ENCODE measurements at regions not wholly inside any gene's neighbourhood (a gene's known extent, or its start where the extent isn't known, plus 50 kb on each side); places are given as distances from the start of the nearest gene placed in this dataset.

DNA sequence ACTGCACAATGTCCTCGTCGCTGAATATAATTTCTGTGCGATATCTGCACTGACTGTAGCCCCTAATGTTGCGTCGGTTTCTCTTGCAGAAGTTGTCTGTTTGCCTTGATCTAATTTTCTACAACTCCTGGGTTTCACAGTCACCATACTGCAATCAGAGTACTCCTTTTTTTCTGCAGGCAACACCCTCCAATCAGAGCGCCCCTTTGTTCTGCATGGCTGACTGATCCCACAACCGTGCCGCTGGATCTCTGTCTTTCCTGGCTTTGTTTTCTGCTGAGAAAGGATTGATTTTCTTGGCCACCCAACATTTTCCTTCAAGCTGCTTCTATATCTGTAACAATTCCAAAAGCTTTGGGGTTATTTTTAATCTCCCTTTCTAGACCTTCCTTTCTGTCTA lies 182.2 kb upstream of the SMARCA2 start:
- H3K27ac ChIP-seq = no peak overlapping the region
- no peaks in the 10 kb centered on the region for H3K4me1 ChIP-seq
- no peak overlapping the region for H3K4me3 ChIP-seq
- no peaks in the 10 kb centered on the region for H3K36me3 ChIP-seq
- no peak for TF ChIP-seq EP300 (IDR thresholded peaks at IDR 0.05)
- TF ChIP-seq POLR2A (IDR thresholded peaks at IDR 0.05) = no peak
- TF ChIP-seq POLR2AphosphoS5 (IDR thresholded peaks at IDR 0.05) = no peak
- TF ChIP-seq, protein P1, sequence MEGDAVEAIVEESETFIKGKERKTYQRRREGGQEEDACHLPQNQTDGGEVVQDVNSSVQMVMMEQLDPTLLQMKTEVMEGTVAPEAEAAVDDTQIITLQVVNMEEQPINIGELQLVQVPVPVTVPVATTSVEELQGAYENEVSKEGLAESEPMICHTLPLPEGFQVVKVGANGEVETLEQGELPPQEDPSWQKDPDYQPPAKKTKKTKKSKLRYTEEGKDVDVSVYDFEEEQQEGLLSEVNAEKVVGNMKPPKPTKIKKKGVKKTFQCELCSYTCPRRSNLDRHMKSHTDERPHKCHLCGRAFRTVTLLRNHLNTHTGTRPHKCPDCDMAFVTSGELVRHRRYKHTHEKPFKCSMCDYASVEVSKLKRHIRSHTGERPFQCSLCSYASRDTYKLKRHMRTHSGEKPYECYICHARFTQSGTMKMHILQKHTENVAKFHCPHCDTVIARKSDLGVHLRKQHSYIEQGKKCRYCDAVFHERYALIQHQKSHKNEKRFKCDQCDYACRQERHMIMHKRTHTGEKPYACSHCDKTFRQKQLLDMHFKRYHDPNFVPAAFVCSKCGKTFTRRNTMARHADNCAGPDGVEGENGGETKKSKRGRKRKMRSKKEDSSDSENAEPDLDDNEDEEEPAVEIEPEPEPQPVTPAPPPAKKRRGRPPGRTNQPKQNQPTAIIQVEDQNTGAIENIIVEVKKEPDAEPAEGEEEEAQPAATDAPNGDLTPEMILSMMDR (IDR thresholded peaks at IDR 0.05) = no peak
- WGBS, 2 donors = 77 to 85% methylated on average over 8 of the region's 8 CpGs
- H3K9me3 ChIP-seq = no peaks in the 10 kb centered on the region
- ATAC-seq (ENCODE audit: low FRiP score in 2 of 2) (no peak), DNase-seq (no peak)
- no peaks in the 10 kb centered on the region for H3K27me3 ChIP-seq

DNA sequence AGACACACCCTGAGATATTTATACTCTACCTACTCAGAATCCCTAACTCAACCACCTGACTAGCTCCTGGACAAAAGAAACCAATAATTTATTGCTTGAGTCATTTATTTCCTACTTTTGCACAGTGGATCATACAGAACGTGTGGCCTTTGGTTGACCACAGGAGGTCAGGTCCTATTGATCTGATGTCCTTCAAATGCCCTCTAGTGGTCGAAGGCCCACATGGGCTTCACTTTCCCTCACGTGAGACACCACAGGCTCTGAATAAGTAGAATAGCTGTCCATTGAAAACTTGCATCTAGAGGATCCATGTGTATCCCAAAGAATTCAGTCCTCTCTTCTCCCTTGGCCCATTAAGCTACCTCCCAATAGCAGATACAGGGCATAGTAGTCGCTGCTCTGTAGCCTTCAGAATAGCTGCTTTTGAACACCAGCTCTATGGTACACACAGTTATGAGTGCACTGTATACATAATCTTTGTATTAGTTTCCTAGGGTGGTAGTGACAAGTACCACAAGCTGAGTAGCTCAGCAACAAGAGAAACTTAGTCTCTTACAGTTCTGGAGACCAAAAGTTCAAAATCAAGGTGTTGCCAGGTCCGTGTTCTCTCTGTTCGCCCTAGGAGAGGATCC lies 177.6 kb upstream of the SMARCA2 start:
- WGBS, 2 donors = 39 to 44% methylated on average over 6 of the region's 6 CpGs
- TF ChIP-seq, protein P1 (IDR thresholded peaks at IDR 0.05) = peak in 2 of 6 experiments; percentile 31 to 32
- TF ChIP-seq POLR2AphosphoS5 (IDR thresholded peaks at IDR 0.05) = no peak
- Histone ChIP-seq H3K4me1 (no peaks in the 10 kb centered on the region), H3K9me3 (no peaks in the 10 kb centered on the region), H3K27me3 (no peaks in the 10 kb centered on the region), H3K27ac (no peak overlapping the region), H3K4me3 (no peak overlapping the region), H3K36me3 (no peaks in the 10 kb centered on the region)
- ATAC-seq (ENCODE audit: low FRiP score in 2 of 2) (no peak), DNase-seq (no peak)

DNA sequence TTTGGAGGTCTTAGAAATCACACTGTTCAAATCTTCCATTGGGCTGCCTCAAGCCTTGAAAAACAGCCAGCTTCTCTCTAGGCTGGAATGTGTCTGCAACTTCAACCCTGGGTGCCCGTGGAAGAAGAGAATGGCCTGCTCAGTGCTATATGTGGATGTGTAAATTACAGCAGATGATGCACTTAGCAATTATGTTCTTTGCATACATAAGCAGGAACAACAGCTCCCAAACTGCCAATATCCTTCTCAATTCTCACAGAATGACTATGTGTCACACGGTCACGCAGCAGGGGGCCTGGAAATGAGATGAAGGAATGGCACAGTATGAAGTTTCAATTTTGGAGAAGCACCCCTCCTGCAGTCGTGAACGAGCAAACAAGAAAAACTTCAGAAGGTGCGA lies 175.2 kb upstream of the SMARCA2 start:
- DNase-seq = peak in 1 of 2 donors; percentile 3
- ATAC-seq (ENCODE audit: low FRiP score in 2 of 2) = no peak
- 58 to 69% methylated on average over 6 of the region's 6 CpGs for WGBS, 2 donors
- no peak overlapping the region for H3K27ac ChIP-seq
- H3K4me3 ChIP-seq = no peak overlapping the region
- no peaks in the 10 kb centered on the region for H3K36me3 ChIP-seq
- TF ChIP-seq, protein P1 (IDR thresholded peaks at IDR 0.05) = no peak
- TF ChIP-seq EP300 (IDR thresholded peaks at IDR 0.05) (no peak), POLR2A (IDR thresholded peaks at IDR 0.05) (no peak), POLR2AphosphoS5 (IDR thresholded peaks at IDR 0.05) (no peak)
- H3K4me1 ChIP-seq = no peaks in the 10 kb centered on the region
- no peaks in the 10 kb centered on the region for H3K27me3 ChIP-seq
- H3K9me3 ChIP-seq = no peaks in the 10 kb centered on the region

DNA sequence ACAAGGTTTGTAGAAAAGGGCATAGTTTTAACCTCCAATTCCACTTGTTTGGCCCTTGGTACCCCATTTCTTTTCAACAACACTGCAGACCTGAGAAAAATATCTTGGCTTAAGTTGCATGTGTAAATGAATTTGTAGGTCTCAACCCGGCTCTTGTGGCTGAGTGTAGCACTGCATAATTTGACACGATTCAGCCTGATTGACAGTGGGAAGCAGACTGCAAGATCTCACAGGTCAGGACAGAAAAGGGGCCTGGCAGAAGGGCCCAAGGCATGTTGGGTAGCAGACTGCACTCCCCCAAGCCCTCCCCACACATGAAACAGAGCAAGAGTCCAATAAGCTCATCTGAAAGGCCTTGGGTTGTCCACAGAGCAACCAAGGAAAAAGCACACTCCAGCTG lies 169.7 kb upstream of the SMARCA2 start:
- no peak for ATAC-seq (ENCODE audit: low FRiP score in 2 of 2)
- Histone ChIP-seq H3K27me3 (no peaks in the 10 kb centered on the region), H3K36me3 (no peaks in the 10 kb centered on the region), H3K27ac (no peak overlapping the region), H3K4me3 (no peak overlapping the region), H3K4me1 (no peaks in the 10 kb centered on the region), H3K9me3 (no peaks in the 10 kb centered on the region)
- DNase-seq = no peak
- WGBS, 2 donors = 42 to 45% methylated on average over 2 of the region's 2 CpGs
- TF ChIP-seq EP300 (IDR thresholded peaks at IDR 0.05) (no peak), POLR2AphosphoS5 (IDR thresholded peaks at IDR 0.05) (no peak), POLR2A (IDR thresholded peaks at IDR 0.05) (no peak)
- TF ChIP-seq, protein P1 (IDR thresholded peaks at IDR 0.05) = no peak

DNA sequence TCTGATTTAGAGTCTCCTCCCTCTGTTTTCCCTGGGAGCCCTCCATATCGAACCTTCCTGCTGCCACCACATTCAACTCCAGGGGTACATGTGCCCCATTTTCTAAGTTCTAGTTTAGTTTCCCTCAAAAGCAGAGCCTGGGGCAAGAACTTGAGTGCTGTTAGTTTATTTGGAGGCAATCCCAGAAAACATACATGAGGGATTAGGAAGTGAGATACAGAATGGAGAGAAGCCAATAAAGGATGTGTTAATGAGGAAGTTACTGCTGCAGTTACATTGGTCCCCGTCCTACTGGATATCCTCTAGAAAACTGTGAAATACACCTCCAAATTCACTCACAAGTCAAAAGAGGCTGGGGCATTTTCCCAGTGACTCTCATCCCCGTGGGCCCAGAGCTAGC lies 159.4 kb upstream of the SMARCA2 start:
- no peaks in the 10 kb centered on the region for H3K36me3 ChIP-seq
- no peak overlapping the region for H3K4me3 ChIP-seq
- TF ChIP-seq, protein P1 (IDR thresholded peaks at IDR 0.05) = no peak
- TF ChIP-seq POLR2A (IDR thresholded peaks at IDR 0.05) (no peak), EP300 (IDR thresholded peaks at IDR 0.05) (no peak), POLR2AphosphoS5 (IDR thresholded peaks at IDR 0.05) (no peak)
- H3K27me3 ChIP-seq = no peaks in the 10 kb centered on the region
- no peaks in the 10 kb centered on the region for H3K9me3 ChIP-seq
- H3K27ac ChIP-seq = no peak overlapping the region
- ATAC-seq (ENCODE audit: low FRiP score in 2 of 2) (no peak), DNase-seq (no peak)
- no peaks in the 10 kb centered on the region for H3K4me1 ChIP-seq
- WGBS, 2 donors = 60 to 66% methylated on average over 3 of the region's 3 CpGs
